Hepatocyte (in vitro differentiated cells): ENCODE measurements at regions not wholly inside any gene's neighbourhood (a gene's known extent, or its start where the extent isn't known, plus 50 kb on each side); places are given as distances from the start of the nearest gene placed in this dataset.
"Not testable (repeated sequence)": the region's sequence is repeated elsewhere in the genome, so short reads cannot be mapped to it uniquely, and the experiment has no call there.

Source experiments
- EZH2 ChIP-seq: fragments of 200-600 bp; sonication (generic); IDR thresholded peaks from 2 replicates; pipeline ENCODE4 v1.6.1; 2016; ENCODE audit warnings: antibody characterized with exemption, mild to moderate bottlenecking, borderline replicate concordance
- EZH2phosphoT487 ChIP-seq: fragments of 200-600 bp; sonication (generic); IDR thresholded peaks from one replicate; pipeline ENCODE4 v1.6.1; 2018; ENCODE audit warnings: antibody characterized with exemption, mild to moderate bottlenecking, low read depth, moderate library complexity; ENCODE audit not compliant: unreplicated experiment, severe bottlenecking
- TF ChIP-seq, protein P1 (sequence below): fragments of 200-600 bp; sonication (generic); IDR thresholded peaks from 2 replicates; pipeline ENCODE4 v1.5.1; 2016; ENCODE audit warnings: antibody characterized with exemption, mild to moderate bottlenecking; ENCODE audit not compliant: poor library complexity

- TF ChIP-seq, protein P1, sequence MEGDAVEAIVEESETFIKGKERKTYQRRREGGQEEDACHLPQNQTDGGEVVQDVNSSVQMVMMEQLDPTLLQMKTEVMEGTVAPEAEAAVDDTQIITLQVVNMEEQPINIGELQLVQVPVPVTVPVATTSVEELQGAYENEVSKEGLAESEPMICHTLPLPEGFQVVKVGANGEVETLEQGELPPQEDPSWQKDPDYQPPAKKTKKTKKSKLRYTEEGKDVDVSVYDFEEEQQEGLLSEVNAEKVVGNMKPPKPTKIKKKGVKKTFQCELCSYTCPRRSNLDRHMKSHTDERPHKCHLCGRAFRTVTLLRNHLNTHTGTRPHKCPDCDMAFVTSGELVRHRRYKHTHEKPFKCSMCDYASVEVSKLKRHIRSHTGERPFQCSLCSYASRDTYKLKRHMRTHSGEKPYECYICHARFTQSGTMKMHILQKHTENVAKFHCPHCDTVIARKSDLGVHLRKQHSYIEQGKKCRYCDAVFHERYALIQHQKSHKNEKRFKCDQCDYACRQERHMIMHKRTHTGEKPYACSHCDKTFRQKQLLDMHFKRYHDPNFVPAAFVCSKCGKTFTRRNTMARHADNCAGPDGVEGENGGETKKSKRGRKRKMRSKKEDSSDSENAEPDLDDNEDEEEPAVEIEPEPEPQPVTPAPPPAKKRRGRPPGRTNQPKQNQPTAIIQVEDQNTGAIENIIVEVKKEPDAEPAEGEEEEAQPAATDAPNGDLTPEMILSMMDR = not testable (repeated sequence)
- not testable (repeated sequence) for TF ChIP-seq EZH2, EZH2phosphoT487
Measured at GRCh38 chr9:63785059-63785458, 1500.0 kb downstream of the FOXD4L5 start.
